ENCODE measurements at regions not wholly inside any gene's neighbourhood (a gene's known extent, or its start where the extent isn't known, plus 50 kb on each side); places are given as distances from the start of the nearest gene placed in this dataset.

- FAIRE-seq (no peak), DNase-seq (ENCODE audit: low read depth) (no peak)
- Histone ChIP-seq H3K4me3 (ENCODE audit: low read depth, low read length) (no peak overlapping the region), H3K27me3 (ENCODE audit: control insufficient read depth, insufficient read depth, low read length) (no peaks in the 10 kb centered on the region), H3K36me3 (ENCODE audit: control insufficient read depth, insufficient read depth, low read length) (no peaks in the 10 kb centered on the region)
- no peak for TF ChIP-seq CTCF (IDR thresholded peaks at IDR 0.05; ENCODE audit: insufficient read depth, low read length, severe bottlenecking)
Observed at GRCh38 chr16:65861131-65861731, 505.3 kb upstream of the CDH5 start.

DNA sequence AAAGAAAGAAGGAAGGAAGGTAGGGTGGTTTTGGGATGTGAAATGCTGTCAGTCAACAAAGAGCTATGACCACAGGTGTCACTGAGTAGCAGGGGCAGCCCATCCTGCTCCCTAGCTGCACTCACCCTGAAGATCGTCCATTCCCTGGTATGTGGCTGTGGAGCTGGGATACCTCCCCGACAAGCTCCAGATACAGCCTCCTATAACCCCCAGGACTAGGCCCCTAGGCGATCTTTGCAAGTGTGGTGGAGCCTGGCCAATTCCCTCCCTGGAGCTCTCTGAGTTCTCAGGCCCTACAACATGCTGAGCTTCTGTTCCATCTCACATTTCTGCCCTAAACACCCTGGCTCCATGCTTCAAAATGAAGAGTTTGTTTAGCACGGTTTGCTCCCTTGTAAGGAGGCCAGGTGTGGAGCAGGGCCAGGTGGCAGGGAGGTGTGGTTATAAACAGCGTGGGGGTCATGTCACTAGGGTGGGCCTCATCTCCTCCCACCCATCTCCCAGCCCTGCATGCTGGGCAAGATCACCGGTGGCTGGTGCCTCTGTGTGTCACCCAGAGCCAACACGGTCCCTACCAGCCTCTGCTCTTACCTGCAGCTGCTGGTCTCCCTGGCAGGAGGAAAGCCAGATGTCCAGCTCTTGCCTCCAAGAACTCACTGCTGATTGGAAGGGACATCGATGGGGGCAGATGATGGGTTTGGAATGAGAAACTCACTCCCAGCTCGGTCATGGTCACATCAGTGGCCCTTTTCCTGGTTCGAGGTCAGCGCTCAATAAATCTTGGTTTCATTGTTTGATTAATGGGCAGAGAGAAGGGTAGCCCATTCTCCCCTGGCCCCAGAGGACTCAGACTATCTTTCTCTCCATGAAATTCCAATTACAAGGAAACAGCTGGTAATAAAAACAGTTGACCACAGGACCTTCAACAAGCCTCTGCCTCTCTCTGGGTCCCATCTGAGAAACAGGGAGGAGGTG is 511.0 kb upstream of the CDH5 start:
- FAIRE-seq (no peak), DNase-seq (ENCODE audit: low read depth) (no peak)
- no peak overlapping the region for H3K4me3 ChIP-seq (ENCODE audit: low read depth, low read length)
- no peak for TF ChIP-seq CTCF (IDR thresholded peaks at IDR 0.05; ENCODE audit: insufficient read depth, low read length, severe bottlenecking)
- no peaks in the 10 kb centered on the region for H3K36me3 ChIP-seq (ENCODE audit: control insufficient read depth, insufficient read depth, low read length)
- no peaks in the 10 kb centered on the region for H3K27me3 ChIP-seq (ENCODE audit: control insufficient read depth, insufficient read depth, low read length)

- DNase-seq (ENCODE audit: low read depth) (no peak), FAIRE-seq (no peak)
- TF ChIP-seq CTCF (IDR thresholded peaks at IDR 0.05; ENCODE audit: insufficient read depth, low read length, severe bottlenecking): no peak
- H3K27me3 ChIP-seq (ENCODE audit: control insufficient read depth, insufficient read depth, low read length): no peaks in the 10 kb centered on the region
- H3K4me3 ChIP-seq (ENCODE audit: low read depth, low read length): no peak overlapping the region
- no peaks in the 10 kb centered on the region for H3K36me3 ChIP-seq (ENCODE audit: control insufficient read depth, insufficient read depth, low read length)
Observed at GRCh38 chr16:65846210-65846602, 520.3 kb upstream of the CDH5 start.

GRCh38 chr16:65845466-65846209 is 520.9 kb upstream of the CDH5 start:
- no peak for TF ChIP-seq CTCF (IDR thresholded peaks at IDR 0.05; ENCODE audit: insufficient read depth, low read length, severe bottlenecking)
- FAIRE-seq (no peak), DNase-seq (ENCODE audit: low read depth) (peak; percentile 39)
- no peaks in the 10 kb centered on the region for H3K27me3 ChIP-seq (ENCODE audit: control insufficient read depth, insufficient read depth, low read length)
- no peak overlapping the region for H3K4me3 ChIP-seq (ENCODE audit: low read depth, low read length)
- no peaks in the 10 kb centered on the region for H3K36me3 ChIP-seq (ENCODE audit: control insufficient read depth, insufficient read depth, low read length)

- H3K4me3 ChIP-seq (ENCODE audit: low read depth, low read length): no peak overlapping the region
- FAIRE-seq: no peak
- no peak for DNase-seq (ENCODE audit: low read depth)
- H3K36me3 ChIP-seq (ENCODE audit: control insufficient read depth, insufficient read depth, low read length): no peaks in the 10 kb centered on the region
- no peaks in the 10 kb centered on the region for H3K27me3 ChIP-seq (ENCODE audit: control insufficient read depth, insufficient read depth, low read length)
- no peak for TF ChIP-seq CTCF (IDR thresholded peaks at IDR 0.05; ENCODE audit: insufficient read depth, low read length, severe bottlenecking)
Observed at GRCh38 chr16:65843941-65844340, 522.5 kb upstream of the CDH5 start.

Data from bronchial epithelial cell (primary cell).